ENCODE measurements at regions not wholly inside any gene's neighbourhood (a gene's known extent, or its start where the extent isn't known, plus 50 kb on each side); places are given as distances from the start of the nearest gene placed in this dataset.

- H2BK5ac ChIP-seq (ENCODE audit: insufficient read length, low read length), result no peak overlapping the region
- no peaks in the 10 kb centered on the region for H3K27me3 ChIP-seq (ENCODE audit: insufficient read depth, low read length)
- H4K8ac ChIP-seq (replicated peaks; ENCODE audit: insufficient read length, low read depth, low read length), result no peak overlapping the region
- H3K36me3 Mint-ChIP-seq (ENCODE audit: insufficient read depth in 1 of 3, low read depth in 3 of 3), result peaks cover 0 to 6% (median 1%) of the 10 kb centered on the region in 3 experiments; a peak in 2 of 7 replicates
- no peak overlapping the region for H3K23ac ChIP-seq (ENCODE audit: insufficient read length, low read depth, low read length)
- H2BK12ac ChIP-seq (ENCODE audit: insufficient read length, low read depth, low read length), result no peak overlapping the region
- H2BK20ac ChIP-seq (ENCODE audit: low read depth, low read length, poor library complexity, severe bottlenecking), result no peak overlapping the region
- no peak overlapping the region for H3K4me2 ChIP-seq (ENCODE audit: insufficient read depth, insufficient read length, low read length)
- H3K79me2 ChIP-seq (ENCODE audit: insufficient read depth, low read length), result no peaks in the 10 kb centered on the region
- peaks cover 2% of the 10 kb centered on the region for H3K27me3 Mint-ChIP-seq (ENCODE audit: low read depth)
- no peak overlapping the region for H3K4me3 Mint-ChIP-seq
- H4K91ac ChIP-seq (ENCODE audit: insufficient read length, low read depth, low read length), result no peak overlapping the region
- no peak overlapping the region for H2AK5ac ChIP-seq (ENCODE audit: insufficient read length, low read length)
- H3T11ph ChIP-seq (ENCODE audit: low read length), result no peak overlapping the region
- H3K18ac ChIP-seq (ENCODE audit: insufficient read length, low read depth, low read length), result no peak overlapping the region
- no peaks in the 10 kb centered on the region for H3K9me3 ChIP-seq (ENCODE audit: control insufficient read depth, low read depth, low read length)
- H3K14ac ChIP-seq (ENCODE audit: insufficient read depth, low read length), result no peak overlapping the region
- H3K4ac ChIP-seq (ENCODE audit: low read depth, low read length), result no peak overlapping the region
- H3K9me3 Mint-ChIP-seq, result peaks cover 6 to 7% of the 10 kb centered on the region in 2 experiments
- H3K56ac ChIP-seq (ENCODE audit: insufficient read length, low read depth, low read length), result no peak overlapping the region
- peaks cover 3 to 6% of the 10 kb centered on the region in 2 experiments; a peak in 2 of 4 replicates for H3K4me1 Mint-ChIP-seq
- no peak overlapping the region for H3K9ac ChIP-seq (ENCODE audit: extremely low read depth, insufficient read length, low read length)
- no peaks in the 10 kb centered on the region for H4K20me1 ChIP-seq (ENCODE audit: control insufficient read depth, insufficient read depth, insufficient read length)
- no peaks in the 10 kb centered on the region for H3K79me1 ChIP-seq (ENCODE audit: insufficient read depth, low read depth, low read length, poor library complexity, severe bottlenecking)
- no peak overlapping the region for H3K27ac ChIP-seq (ENCODE audit: insufficient read length, low read depth, low read length)
- no peak overlapping the region for H2BK120ac ChIP-seq (ENCODE audit: low read depth, low read length, poor library complexity, severe bottlenecking)
- WGBS (ENCODE audit: extremely low coverage, insufficient read length, low lambda C conversion rate), result no CpG with 5 or more reads among the region's 6 CpGs
- H2AFZ ChIP-seq (ENCODE audit: low read length), result no peak overlapping the region
- H2BK15ac ChIP-seq (ENCODE audit: low read depth, low read length), result no peak overlapping the region
- no peaks in the 10 kb centered on the region for H3K23me2 ChIP-seq (ENCODE audit: insufficient read length, low read depth, low read length, poor library complexity, severe bottlenecking)
- no peak for TF ChIP-seq CTCF (conservative IDR thresholded peaks at IDR 0.05)
- DNase-seq, result no peak
- no peak overlapping the region for H3K27ac Mint-ChIP-seq
- no peaks in the 10 kb centered on the region for H3K4me1 ChIP-seq (ENCODE audit: insufficient read depth, low read length)
- no peak overlapping the region for H4K5ac ChIP-seq (ENCODE audit: insufficient read length, low read depth, low read length)
Observed at GRCh38 chr5:67610186-67610912, 413.8 kb upstream of the CD180 start.
